Thoracic aorta (tissue), 2 donors: ENCODE measurements at regions not wholly inside any gene's neighbourhood (a gene's known extent, or its start where the extent isn't known, plus 50 kb on each side); places are given as distances from the start of the nearest gene placed in this dataset.

Experiments used
- ATAC-seq: fragments of 150-250 bp; one replicate; pipeline ENCODE4 v1.8.0; 2017; ENCODE audit warnings: low read depth; ENCODE audit not compliant: insufficient number of reproducible peaks, low FRiP score
- DNase-seq: peaks from one replicate; pipeline ENCODE4 v3.0.0-alpha.2; 2020; ENCODE audit warnings: low spot score
- H3K27ac ChIP-seq, 2 donors: fragments of 200-600 bp; sonication (generic); 1 replicate in 1 of 2; 2 replicates in 1 of 2; pipeline ENCODE4 v1.5.1; 2016; ENCODE audit warnings: mild to moderate bottlenecking in 2 of 2, moderate library complexity in 2 of 2
- H3K27me3 ChIP-seq: fragments of 200-600 bp; sonication (generic); replicated peaks from 2 replicates; pipeline ENCODE4 v1.6.0; 2016; ENCODE audit warnings: mild to moderate bottlenecking; ENCODE audit not compliant: insufficient read depth
- H3K36me3 ChIP-seq: fragments of 200-600 bp; sonication (generic); one replicate; pipeline ENCODE4 v1.5.1; 2016
- H3K4me1 ChIP-seq, 2 donors: fragments of 200-600 bp; sonication (generic); 1 replicate in 1 of 2; 2 replicates in 1 of 2; pipeline versions ENCODE4 v1.5.1 to v1.6.0; 2016; ENCODE audit warnings: low read depth in 2 of 2, mild to moderate bottlenecking in 1 of 2; ENCODE audit not compliant: control insufficient read depth in 1 of 2
- H3K4me3 ChIP-seq: fragments of 200-600 bp; sonication (generic); 2 replicates; pipeline ENCODE4 v1.5.1; 2016; ENCODE audit warnings: mild to moderate bottlenecking
- H3K9me3 ChIP-seq: fragments of 200-600 bp; sonication (generic); 2 replicates; pipeline ENCODE4 v1.5.1; 2016
- CTCF ChIP-seq: fragments of 200-600 bp; sonication (generic); IDR thresholded peaks from one replicate; pipeline ENCODE4 v1.5.1; 2019; ENCODE audit warnings: antibody characterized with exemption

GRCh38 chr14:58718226-58719205, 80.8 kb downstream of the DACT1 start:
- Histone ChIP-seq H3K9me3 (no peaks in the 10 kb centered on the region), H3K4me3 (no peak overlapping the region), H3K27me3 (no peaks in the 10 kb centered on the region), H3K27ac (no peak overlapping the region), H3K4me1 (no peaks in the 10 kb centered on the region), H3K36me3 (no peaks in the 10 kb centered on the region)
- no peak for TF ChIP-seq CTCF
- DNase-seq = no peak
- no peak for ATAC-seq

- Histone ChIP-seq H3K36me3 (no peaks in the 10 kb centered on the region), H3K27me3 (no peaks in the 10 kb centered on the region), H3K9me3 (no peaks in the 10 kb centered on the region), H3K4me1 (peaks cover 0 to 4% of the 10 kb centered on the region in 2 donors), H3K27ac (no peak overlapping the region), H3K4me3 (no peak overlapping the region)
- no peak for TF ChIP-seq CTCF
- ATAC-seq (no peak), DNase-seq (no peak)
Observed at GRCh38 chr14:58721723-58722122, 84.0 kb downstream of the DACT1 start.

- H3K27me3 ChIP-seq = no peaks in the 10 kb centered on the region
- ATAC-seq = no peak
- no peak overlapping the region for H3K27ac ChIP-seq
- H3K9me3 ChIP-seq = no peaks in the 10 kb centered on the region
- H3K4me3 ChIP-seq = no peak overlapping the region
- no peaks in the 10 kb centered on the region for H3K36me3 ChIP-seq
- TF ChIP-seq CTCF = no peak
- H3K4me1 ChIP-seq = peaks cover 0 to 4% of the 10 kb centered on the region in 2 donors
- no peak for DNase-seq
Observed at GRCh38 chr14:58722441-58722840, 84.7 kb downstream of the DACT1 start.

- ATAC-seq = no peak
- DNase-seq = no peak
- Histone ChIP-seq H3K27ac (no peak overlapping the region), H3K9me3 (no peaks in the 10 kb centered on the region), H3K4me3 (no peak overlapping the region), H3K27me3 (no peaks in the 10 kb centered on the region), H3K36me3 (no peaks in the 10 kb centered on the region), H3K4me1 (peaks cover 0 to 4% of the 10 kb centered on the region in 2 donors)
- TF ChIP-seq CTCF = no peak
Observed at GRCh38 chr14:58724206-58724605, 86.4 kb downstream of the DACT1 start.

- TF ChIP-seq CTCF = no peak
- H3K36me3 ChIP-seq = no peaks in the 10 kb centered on the region
Observed at GRCh38 chr14:58724702-58725101, 86.9 kb downstream of the DACT1 start.

More at GRCh38 chr14:58724702-58725101, 86.9 kb downstream of the DACT1 start:
- no peak for DNase-seq
- ATAC-seq = no peak
- peaks cover 0 to 4% of the 10 kb centered on the region in 2 donors for H3K4me1 ChIP-seq
- no peaks in the 10 kb centered on the region for H3K27me3 ChIP-seq
- no peak overlapping the region for H3K27ac ChIP-seq
- no peak overlapping the region for H3K4me3 ChIP-seq
- H3K9me3 ChIP-seq = no peaks in the 10 kb centered on the region
